H9 (cell line): ENCODE measurements at regions not wholly inside any gene's neighbourhood (a gene's known extent, or its start where the extent isn't known, plus 50 kb on each side); places are given as distances from the start of the nearest gene placed in this dataset.

Experiments used
- DNase-seq: peaks from one replicate; pipeline ENCODE4 v3.0.0-alpha.2; 2017
- H2AFZ ChIP-seq: one replicate; pipeline ENCODE4 v1.6.1; 2013; ENCODE audit warnings: mild to moderate bottlenecking, low read length, control low read depth, moderate library complexity
- H2AK5ac ChIP-seq: 2 replicates; pipeline ENCODE4 v1.6.1; 2013; ENCODE audit warnings: low read length, control low read depth, mixed read lengths; ENCODE audit not compliant: insufficient read length
- H2BK120ac ChIP-seq: one replicate; pipeline ENCODE4 v1.6.1; 2013; ENCODE audit warnings: low read depth, mild to moderate bottlenecking, low read length, control low read depth, inconsistent platforms; ENCODE audit not compliant: poor library complexity, severe bottlenecking
- H2BK12ac ChIP-seq: 2 replicates; pipeline ENCODE4 v1.6.1; 2013; ENCODE audit warnings: low read length, control low read depth, mixed read lengths, low read depth; ENCODE audit not compliant: insufficient read length
- H2BK15ac ChIP-seq: 2 replicates; pipeline ENCODE4 v1.6.1; 2013; ENCODE audit warnings: low read depth, low read length, control low read depth
- H2BK20ac ChIP-seq: one replicate; pipeline ENCODE4 v1.6.1; 2013; ENCODE audit warnings: low read depth, mild to moderate bottlenecking, low read length, control low read depth, inconsistent platforms; ENCODE audit not compliant: poor library complexity, severe bottlenecking
- H2BK5ac ChIP-seq: 2 replicates; pipeline ENCODE4 v1.6.1; 2013; ENCODE audit warnings: low read length, control low read depth, mixed read lengths; ENCODE audit not compliant: insufficient read length
- H3K14ac ChIP-seq: 2 replicates; pipeline ENCODE4 v1.6.1; 2013; ENCODE audit warnings: low read length, control low read depth; ENCODE audit not compliant: insufficient read depth
- H3K18ac ChIP-seq: 2 replicates; pipeline ENCODE4 v1.6.1; 2013; ENCODE audit warnings: low read depth, mild to moderate bottlenecking, mixed read lengths, low read length, control low read depth; ENCODE audit not compliant: insufficient read length
- H3K23ac ChIP-seq: 2 replicates; pipeline ENCODE4 v1.6.1; 2013; ENCODE audit warnings: low read length, control low read depth, mixed read lengths, low read depth; ENCODE audit not compliant: insufficient read length
- H3K23me2 ChIP-seq: 2 replicates; pipeline ENCODE4 v1.6.1; 2013; ENCODE audit warnings: low read depth, mild to moderate bottlenecking, mixed read lengths, low read length, control low read depth; ENCODE audit not compliant: insufficient read length, poor library complexity, severe bottlenecking
- H3K27ac ChIP-seq: 2 replicates; pipeline ENCODE4 v1.5.1; 2013; ENCODE audit warnings: low read length, control low read depth, mixed read lengths, low read depth; ENCODE audit not compliant: insufficient read length
- H3K27me3 ChIP-seq: 2 replicates; pipeline ENCODE4 v1.6.1; 2013; ENCODE audit warnings: low read length, control low read depth, inconsistent platforms; ENCODE audit not compliant: insufficient read depth
- H3K4ac ChIP-seq: 2 replicates; pipeline ENCODE4 v1.6.1; 2013; ENCODE audit warnings: low read depth, mild to moderate bottlenecking, control low read depth, inconsistent platforms, low read length, moderate library complexity
- H3K4me1 ChIP-seq: 2 replicates; pipeline ENCODE4 v1.6.1; 2013; ENCODE audit warnings: low read length, control low read depth, inconsistent platforms; ENCODE audit not compliant: insufficient read depth
- H3K4me2 ChIP-seq: 2 replicates; pipeline ENCODE4 v1.6.1; 2013; ENCODE audit warnings: low read length, control low read depth, mixed read lengths; ENCODE audit not compliant: insufficient read length, insufficient read depth
- H3K56ac ChIP-seq: 2 replicates; pipeline ENCODE4 v1.6.1; 2013; ENCODE audit warnings: low read depth, mild to moderate bottlenecking, mixed read lengths, low read length, control low read depth; ENCODE audit not compliant: insufficient read length
- H3K79me1 ChIP-seq: 2 replicates; pipeline ENCODE4 v1.6.1; 2013; ENCODE audit warnings: low read depth, mild to moderate bottlenecking, moderate library complexity, low read length, control low read depth, inconsistent platforms; ENCODE audit not compliant: insufficient read depth, poor library complexity, severe bottlenecking
- H3K79me2 ChIP-seq: 2 replicates; pipeline ENCODE4 v1.6.1; 2013; ENCODE audit warnings: low read length, control low read depth, inconsistent platforms; ENCODE audit not compliant: insufficient read depth
- H3K9ac ChIP-seq: 2 replicates; pipeline ENCODE4 v1.6.1; 2013; ENCODE audit warnings: low read length, control low read depth, mixed read lengths; ENCODE audit not compliant: insufficient read length; ENCODE audit errors: extremely low read depth
- H3K9me3 ChIP-seq: one replicate; pipeline ENCODE4 v1.6.1; 2013; ENCODE audit warnings: low read depth, low read length, inconsistent platforms; ENCODE audit not compliant: control insufficient read depth
- H3T11ph ChIP-seq: one replicate; pipeline ENCODE4 v1.6.1; 2013; ENCODE audit warnings: mild to moderate bottlenecking, low read length, control low read depth, inconsistent platforms
- H4K20me1 ChIP-seq: one replicate; pipeline ENCODE4 v1.6.1; 2013; ENCODE audit not compliant: control insufficient read depth, insufficient read length, insufficient read depth
- H4K5ac ChIP-seq: 2 replicates; pipeline ENCODE4 v1.6.1; 2013; ENCODE audit warnings: low read depth, mild to moderate bottlenecking, mixed read lengths, low read length, control low read depth; ENCODE audit not compliant: insufficient read length
- H4K8ac ChIP-seq: replicated peaks from 2 replicates; pipeline ENCODE4 v1.6.1; 2013; ENCODE audit warnings: low read length, control low read depth, mixed read lengths, low read depth; ENCODE audit not compliant: insufficient read length
- H4K91ac ChIP-seq: 2 replicates; pipeline ENCODE4 v1.6.1; 2013; ENCODE audit warnings: low read depth, mild to moderate bottlenecking, moderate library complexity, mixed read lengths, low read length, control low read depth; ENCODE audit not compliant: insufficient read length
- H3K27ac Mint-ChIP-seq, 3 experiments: 2 replicates in 2 of 3; 3 replicates in 1 of 3; pipeline ENCODE4 v1.8.0; 2020 to 2021; ENCODE audit warnings: mixed read lengths in 3 of 3, mild to moderate bottlenecking in 1 of 3, moderate library complexity in 1 of 3
- H3K27me3 Mint-ChIP-seq: 2 replicates; pipeline ENCODE4 v1.8.0; 2021; ENCODE audit warnings: low read depth, mild to moderate bottlenecking, moderate library complexity, mixed read lengths
- H3K36me3 Mint-ChIP-seq, 3 experiments: 2 replicates in 2 of 3; 3 replicates in 1 of 3; pipeline ENCODE4 v1.8.0; 2020 to 2021; ENCODE audit warnings: low read depth in 3 of 3, mixed read lengths in 3 of 3; ENCODE audit not compliant: insufficient read depth in 1 of 3
- H3K4me1 Mint-ChIP-seq, 2 experiments: 2 replicates each; pipeline ENCODE4 v1.8.0; 2020; ENCODE audit warnings: mixed read lengths in 2 of 2
- H3K4me3 Mint-ChIP-seq, 2 experiments: 2 replicates in 1 of 2; 3 replicates in 1 of 2; pipeline ENCODE4 v1.8.0; 2020 to 2021; ENCODE audit warnings: mild to moderate bottlenecking in 2 of 2, mixed read lengths in 2 of 2, moderate library complexity in 1 of 2
- H3K9me3 Mint-ChIP-seq, 2 experiments: 2 replicates in 1 of 2; 3 replicates in 1 of 2; pipeline ENCODE4 v1.8.0; 2020; ENCODE audit warnings: mild to moderate bottlenecking in 2 of 2, mixed read lengths in 2 of 2, moderate library complexity in 1 of 2
- WGBS: extraction: QIAGEN DNeasy Blood & Tissue Kit; methylation state at CpG from one replicate; pipeline ENCODE4 v1.1.7; 2013; ENCODE audit warnings: missing lambda C conversion rate, low lambda C conversion rate, mixed read lengths; ENCODE audit not compliant: insufficient read length; ENCODE audit errors: extremely low coverage; 5-methylcytosine and 5-hydroxymethylcytosine counted together
- TF ChIP-seq, protein P1 (sequence below): fragments of 200-600 bp; sonication (generic); conservative IDR thresholded peaks from 3 replicates; pipeline ENCODE4 v1.8.0; 2021; ENCODE audit warnings: antibody characterized with exemption, mild to moderate bottlenecking

DNA sequence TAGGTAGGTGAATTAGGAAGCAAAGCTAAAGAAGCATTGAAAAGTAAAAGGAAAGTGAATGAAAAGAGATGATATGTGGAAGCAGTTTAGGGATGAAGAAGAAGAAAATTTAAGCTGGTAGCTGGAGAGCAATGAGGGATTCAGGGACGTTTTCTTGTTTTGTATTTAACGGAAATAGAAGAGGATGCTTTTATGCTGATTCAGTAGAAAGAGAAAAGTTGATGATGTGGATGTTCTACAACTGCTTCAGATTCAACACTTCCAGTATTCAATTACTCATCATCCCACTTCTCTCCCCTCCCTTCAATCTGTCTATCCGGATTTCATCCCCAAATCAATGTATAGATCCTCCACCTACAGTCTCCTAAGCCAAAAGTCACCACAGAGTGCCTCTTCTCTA lies 448.2 kb upstream of the CCDC54 start:
- no peaks in the 10 kb centered on the region for H3K27me3 ChIP-seq
- H2AK5ac ChIP-seq: no peak overlapping the region
- peaks cover 4 to 13% (median 13%) of the 10 kb centered on the region in 3 experiments for H3K36me3 Mint-ChIP-seq
- no peak overlapping the region for H3K4me3 Mint-ChIP-seq
- no peaks in the 10 kb centered on the region for H4K20me1 ChIP-seq
- no peak overlapping the region for H3K56ac ChIP-seq
- no peak overlapping the region for H3K27ac Mint-ChIP-seq
- H3K9ac ChIP-seq: no peak overlapping the region
- no peak overlapping the region for H2BK120ac ChIP-seq
- H4K91ac ChIP-seq: no peak overlapping the region
- no peaks in the 10 kb centered on the region for H3K79me2 ChIP-seq
- H3K27me3 Mint-ChIP-seq: peaks cover 4% of the 10 kb centered on the region
- no peak overlapping the region for H3K27ac ChIP-seq
- no peak overlapping the region for H2BK20ac ChIP-seq
- no peak overlapping the region for H3K4me2 ChIP-seq
- no peaks in the 10 kb centered on the region for H3K23me2 ChIP-seq
- H2BK12ac ChIP-seq: no peak overlapping the region
- no peak overlapping the region for H2BK5ac ChIP-seq
- no peak overlapping the region for H4K8ac ChIP-seq
- TF ChIP-seq, protein P1, sequence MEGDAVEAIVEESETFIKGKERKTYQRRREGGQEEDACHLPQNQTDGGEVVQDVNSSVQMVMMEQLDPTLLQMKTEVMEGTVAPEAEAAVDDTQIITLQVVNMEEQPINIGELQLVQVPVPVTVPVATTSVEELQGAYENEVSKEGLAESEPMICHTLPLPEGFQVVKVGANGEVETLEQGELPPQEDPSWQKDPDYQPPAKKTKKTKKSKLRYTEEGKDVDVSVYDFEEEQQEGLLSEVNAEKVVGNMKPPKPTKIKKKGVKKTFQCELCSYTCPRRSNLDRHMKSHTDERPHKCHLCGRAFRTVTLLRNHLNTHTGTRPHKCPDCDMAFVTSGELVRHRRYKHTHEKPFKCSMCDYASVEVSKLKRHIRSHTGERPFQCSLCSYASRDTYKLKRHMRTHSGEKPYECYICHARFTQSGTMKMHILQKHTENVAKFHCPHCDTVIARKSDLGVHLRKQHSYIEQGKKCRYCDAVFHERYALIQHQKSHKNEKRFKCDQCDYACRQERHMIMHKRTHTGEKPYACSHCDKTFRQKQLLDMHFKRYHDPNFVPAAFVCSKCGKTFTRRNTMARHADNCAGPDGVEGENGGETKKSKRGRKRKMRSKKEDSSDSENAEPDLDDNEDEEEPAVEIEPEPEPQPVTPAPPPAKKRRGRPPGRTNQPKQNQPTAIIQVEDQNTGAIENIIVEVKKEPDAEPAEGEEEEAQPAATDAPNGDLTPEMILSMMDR: no peak
- H3T11ph ChIP-seq: no peak overlapping the region
- 100% methylated on average over 1 of the region's 3 CpGs for WGBS
- H3K79me1 ChIP-seq: no peaks in the 10 kb centered on the region
- H3K4me1 Mint-ChIP-seq: peaks cover 0 to 5% of the 10 kb centered on the region in 2 experiments; a peak in 1 of 4 replicates
- no peak overlapping the region for H3K23ac ChIP-seq
- no peak overlapping the region for H2BK15ac ChIP-seq
- no peak overlapping the region for H4K5ac ChIP-seq
- no peak overlapping the region for H2AFZ ChIP-seq
- no peaks in the 10 kb centered on the region for H3K4me1 ChIP-seq
- DNase-seq: no peak
- H3K9me3 ChIP-seq: peaks cover 10% of the 10 kb centered on the region
- H3K14ac ChIP-seq: no peak overlapping the region
- H3K9me3 Mint-ChIP-seq: peaks cover 11 to 13% of the 10 kb centered on the region in 2 experiments
- H3K4ac ChIP-seq: no peak overlapping the region
- no peak overlapping the region for H3K18ac ChIP-seq
